HG02763 (cell line): ENCODE measurements at regions not wholly inside any gene's neighbourhood (a gene's known extent, or its start where the extent isn't known, plus 50 kb on each side); places are given as distances from the start of the nearest gene placed in this dataset.

ENCODE experiments used
- ATAC-seq: cut with Tn5 transposase; IDR thresholded peaks from one replicate; pipeline ENCODE4 v1.9.1; 2021; ENCODE audit warnings: mild to moderate bottlenecking, moderate library complexity; ENCODE audit not compliant: unreplicated experiment

- no peak for ATAC-seq
These were observed 352.4 kb upstream of the FAT3 start for GRCh38 chr11:91872243-91872642.

- ATAC-seq: no peak
These were observed 352.8 kb upstream of the FAT3 start for GRCh38 chr11:91871791-91872190.

DNA sequence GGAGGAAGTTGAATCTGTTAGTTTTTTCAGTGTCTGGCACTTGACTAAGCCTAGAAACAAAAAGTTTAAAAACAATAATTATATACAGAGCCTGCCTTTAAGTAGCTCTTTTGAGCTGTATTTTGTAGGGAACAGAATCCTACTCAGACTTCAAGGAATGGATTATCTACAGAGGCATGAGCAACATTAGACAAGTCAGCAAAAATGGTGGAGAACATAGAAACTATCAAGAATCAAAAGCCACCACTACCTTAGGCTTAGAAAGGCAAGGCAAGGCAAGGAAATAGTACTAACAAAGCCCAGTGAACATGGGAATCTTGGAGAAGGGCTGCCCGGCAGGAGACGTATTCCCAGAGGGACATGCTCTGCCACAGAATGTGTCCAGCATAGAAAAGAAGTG is 353.6 kb upstream of the FAT3 start:
- ATAC-seq: no peak

DNA sequence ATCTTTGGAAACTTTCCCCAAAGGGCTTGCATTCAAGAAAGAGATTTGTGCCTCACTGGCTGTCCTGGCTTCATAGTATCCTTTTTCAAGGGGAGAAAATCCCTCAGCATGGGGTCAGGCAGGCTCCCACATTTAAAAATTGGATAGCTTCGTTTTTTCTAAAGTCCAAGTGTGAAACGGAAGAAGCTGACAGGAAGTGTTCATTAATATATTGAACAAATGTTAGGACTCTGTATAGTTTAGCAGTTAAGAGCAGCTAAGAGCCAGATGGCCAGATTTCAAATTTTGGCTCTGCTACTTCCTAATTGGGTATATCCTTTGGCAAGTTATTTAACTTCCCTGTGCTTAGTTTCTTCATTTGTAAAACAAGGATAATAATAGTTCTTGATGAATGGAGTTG is 354.9 kb upstream of the FAT3 start:
- no peak for ATAC-seq

- ATAC-seq: no peak
These were observed 358.0 kb upstream of the FAT3 start for GRCh38 chr11:91866642-91867041.

GRCh38 chr11:91860661-91861060 is 364.0 kb upstream of the FAT3 start:
- ATAC-seq: no peak

GRCh38 chr11:91859666-91860065 is 365.0 kb upstream of the FAT3 start:
- ATAC-seq: no peak

DNA sequence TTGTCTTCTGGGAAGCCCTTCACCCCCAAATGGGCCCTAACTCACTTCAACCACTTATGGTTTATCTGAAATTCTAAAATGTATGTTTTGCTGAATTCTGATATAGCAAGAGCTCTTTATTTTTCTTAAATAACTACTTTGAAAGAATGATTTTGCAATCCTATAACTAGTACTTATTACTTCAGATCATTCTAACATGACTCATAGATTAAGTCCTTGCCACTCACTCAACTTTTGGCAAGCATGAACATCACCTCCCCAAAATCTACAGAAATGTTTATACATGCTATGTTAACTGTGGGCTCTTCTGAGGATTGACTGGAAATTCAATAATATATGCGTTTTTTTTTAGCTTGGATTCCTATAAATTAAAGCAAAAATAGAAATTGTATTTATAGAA is 367.4 kb upstream of the FAT3 start:
- ATAC-seq: no peak

DNA sequence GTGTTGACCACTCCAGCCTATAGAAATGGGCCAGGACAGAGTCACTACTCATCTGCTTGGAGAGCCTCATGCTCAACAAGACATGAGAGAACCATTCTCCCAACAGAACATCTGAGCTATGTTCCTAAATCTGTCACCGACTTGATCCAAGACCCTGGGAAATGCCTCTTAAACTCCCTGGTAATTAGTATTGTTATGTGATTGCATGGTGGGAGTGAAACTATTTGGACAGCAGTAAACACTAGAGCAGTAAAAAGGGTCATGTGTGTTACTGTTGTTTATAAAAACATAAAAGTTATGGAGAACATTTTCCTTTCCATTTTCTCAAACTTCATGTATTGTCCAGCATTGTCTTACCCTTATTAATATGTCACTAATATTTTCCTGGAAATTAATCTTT is 369.8 kb upstream of the FAT3 start:
- ATAC-seq: no peak

DNA sequence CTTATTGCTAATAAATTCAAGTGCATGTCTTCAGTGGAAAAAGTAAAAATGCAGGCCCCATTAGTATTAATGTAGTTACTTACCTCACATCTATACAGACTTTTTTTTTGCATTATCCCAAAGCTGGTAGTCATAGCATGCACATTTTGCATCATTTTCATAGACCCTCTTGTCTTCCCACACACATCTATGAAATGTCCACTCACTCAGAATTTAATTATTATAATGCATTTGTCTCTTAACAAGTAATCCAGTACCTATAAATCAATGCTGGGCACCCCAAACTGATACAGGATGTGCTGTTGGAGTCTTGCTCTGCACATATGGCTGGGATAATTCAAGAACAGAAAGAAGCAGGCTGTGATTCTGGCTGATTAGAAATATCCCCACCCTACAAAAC is 370.4 kb upstream of the FAT3 start:
- no peak for ATAC-seq

DNA sequence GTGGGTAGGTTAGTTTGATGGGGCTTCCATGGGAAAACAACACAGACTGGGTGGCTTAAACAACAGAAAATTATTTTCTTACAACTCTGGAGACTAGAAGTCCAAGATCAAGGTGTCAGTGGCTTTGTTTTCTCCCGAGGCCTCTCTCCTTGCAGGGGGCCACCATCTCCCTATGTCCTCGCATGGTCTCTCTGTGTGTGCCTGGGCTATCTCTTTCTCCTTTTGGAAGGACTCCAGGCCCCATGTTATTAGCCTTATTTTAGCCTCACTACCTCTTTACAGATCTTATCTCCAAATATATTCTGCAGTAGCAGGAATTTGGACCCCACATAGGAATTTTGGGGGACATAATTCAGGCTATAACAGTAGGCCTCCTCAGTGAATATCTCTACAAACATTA is 372.7 kb upstream of the FAT3 start:
- ATAC-seq: no peak

GRCh38 chr11:91850533-91851275 is 373.9 kb upstream of the FAT3 start:
- no peak for ATAC-seq

DNA sequence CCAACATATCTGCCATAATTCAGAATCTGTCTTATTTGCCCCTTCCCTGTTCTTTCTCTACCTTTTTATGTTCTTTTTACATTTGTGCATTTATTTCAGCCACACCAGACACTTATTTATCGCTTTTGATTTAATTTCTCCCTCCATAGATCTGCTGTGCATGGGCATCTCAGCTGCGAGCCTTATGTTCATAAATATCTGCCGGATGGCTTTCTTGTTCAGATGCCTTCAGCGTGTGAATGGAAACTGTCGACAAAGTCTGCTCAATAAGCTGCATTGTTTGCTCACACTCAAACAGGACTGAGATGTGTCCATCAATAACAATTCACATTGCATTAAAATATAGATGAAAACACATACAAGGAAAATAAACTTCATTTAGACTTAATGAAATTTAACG is 374.6 kb upstream of the FAT3 start:
- no peak for ATAC-seq

- no peak for ATAC-seq
These were observed 378.0 kb upstream of the FAT3 start for GRCh38 chr11:91846649-91847048.

DNA sequence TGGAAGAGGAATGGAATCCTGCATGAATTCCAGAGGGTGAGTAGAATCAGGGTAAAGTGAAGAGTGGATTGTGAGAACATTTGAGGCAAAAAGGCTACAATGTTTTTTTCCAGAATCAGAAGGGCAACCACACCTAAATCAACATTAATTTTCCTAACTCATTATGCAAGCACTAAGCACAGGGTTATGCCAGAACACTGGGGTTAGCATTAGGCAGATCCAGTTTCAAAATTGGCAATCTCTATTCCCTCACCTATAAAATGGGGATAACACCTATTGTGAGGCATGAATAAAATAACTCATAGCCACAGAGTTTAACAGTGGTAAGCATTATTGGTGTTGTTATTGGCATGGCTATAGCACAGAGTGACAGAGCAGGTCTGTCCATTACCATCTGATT is 378.6 kb upstream of the FAT3 start:
- no peak for ATAC-seq

GRCh38 chr11:91840640-91841240 is 383.9 kb upstream of the FAT3 start:
- ATAC-seq: no peak

GRCh38 chr11:91837411-91838330 is 386.9 kb upstream of the FAT3 start:
- ATAC-seq: no peak

DNA sequence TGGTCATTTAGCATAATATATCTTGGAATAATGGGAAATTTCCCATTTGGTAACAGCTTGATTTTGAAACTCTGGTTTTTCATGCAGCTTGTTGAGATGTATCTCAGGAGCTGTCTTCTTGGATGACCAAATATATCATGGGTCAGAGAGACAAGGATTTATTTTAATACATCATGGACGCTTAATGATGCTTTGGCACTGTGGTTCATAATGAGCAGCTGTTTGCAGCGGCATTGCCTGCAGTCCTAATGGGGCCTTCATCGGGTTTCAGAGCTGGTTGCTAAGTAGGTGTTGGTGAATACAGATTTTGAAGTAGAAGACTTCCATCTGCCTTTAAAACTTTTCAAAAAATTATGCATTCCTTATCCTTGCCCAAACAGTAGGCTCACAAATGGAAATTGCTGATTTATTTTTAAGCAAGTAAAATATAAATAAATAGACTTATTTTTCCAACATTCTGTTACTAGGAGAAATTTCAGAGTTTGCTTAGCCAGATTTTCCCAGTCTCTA is 389.5 kb upstream of the FAT3 start:
- ATAC-seq: no peak

- ATAC-seq: no peak
These were observed 395.7 kb upstream of the FAT3 start for GRCh38 chr11:91828901-91829300.

- no peak for ATAC-seq
These were observed 398.8 kb upstream of the FAT3 start for GRCh38 chr11:91825777-91826176.

- no peak for ATAC-seq
These were observed 401.3 kb upstream of the FAT3 start for GRCh38 chr11:91823252-91823830.
